Activated CD4-positive, alpha-beta T cell treated with anti-CD3 and anti-CD28 coated beads for 4 hours (primary cell): ENCODE measurements at regions not wholly inside any gene's neighbourhood (a gene's known extent, or its start where the extent isn't known, plus 50 kb on each side); places are given as distances from the start of the nearest gene placed in this dataset.

Experiments
- DNase-seq, 2 donors: peaks; one replicate each; pipeline ENCODE4 v3.0.0-alpha.2; 2020

GRCh38 chr14:100381395-100382105 is 58.4 kb downstream of the SLC25A47 start:
- no peak for DNase-seq

GRCh38 chr14:100382106-100382455 is 58.9 kb downstream of the SLC25A47 start:
- no peak for DNase-seq

- DNase-seq: peak; percentile 61 to 67
Observed at GRCh38 chr14:100383727-100384158, 60.6 kb downstream of the SLC25A47 start.

GRCh38 chr14:100384277-100384676 is 61.1 kb downstream of the SLC25A47 start:
- no peak for DNase-seq

- DNase-seq: no peak
Observed at GRCh38 chr14:100384819-100385813, 62.0 kb downstream of the SLC25A47 start.

- DNase-seq: no peak
Observed at GRCh38 chr14:100386121-100386520, 63.0 kb downstream of the SLC25A47 start.

GRCh38 chr14:100386846-100387245 is 63.7 kb downstream of the SLC25A47 start:
- DNase-seq: no peak

GRCh38 chr14:100387450-100387849 is 64.3 kb downstream of the SLC25A47 start:
- no peak for DNase-seq

- no peak for DNase-seq
Observed at GRCh38 chr14:100388103-100389054, 65.2 kb downstream of the SLC25A47 start.

GRCh38 chr14:100389497-100390104 is 66.5 kb downstream of the SLC25A47 start:
- no peak for DNase-seq

GRCh38 chr14:100391173-100391572 is 68.0 kb downstream of the SLC25A47 start:
- no peak for DNase-seq

- no peak for DNase-seq
Observed at GRCh38 chr14:100391724-100392123, 68.6 kb downstream of the SLC25A47 start.

- no peak for DNase-seq
Observed at GRCh38 chr14:100392356-100392755, 69.2 kb downstream of the SLC25A47 start.

- DNase-seq: no peak
Observed at GRCh38 chr14:100393362-100393761, 70.2 kb downstream of the SLC25A47 start.

- DNase-seq: no peak
Observed at GRCh38 chr14:100393906-100394732, 71.0 kb downstream of the SLC25A47 start.

- DNase-seq: no peak
Observed at GRCh38 chr14:100394886-100395672, 71.9 kb downstream of the SLC25A47 start.

GRCh38 chr14:100396266-100396795 is 73.2 kb downstream of the SLC25A47 start:
- DNase-seq: no peak

GRCh38 chr14:100397005-100397404 is 73.9 kb downstream of the SLC25A47 start:
- DNase-seq: no peak

- no peak for DNase-seq
Observed at GRCh38 chr14:100398044-100398443, 74.9 kb downstream of the SLC25A47 start.
